Kidney epithelial cell (primary cell): ENCODE measurements at regions not wholly inside any gene's neighbourhood (a gene's known extent, or its start where the extent isn't known, plus 50 kb on each side); places are given as distances from the start of the nearest gene placed in this dataset.

ENCODE experiments used
- DNase-seq: peaks from one replicate; pipeline ENCODE4 v3.0.0-alpha.2; 2010; ENCODE audit warnings: low read depth
- H3K27me3 ChIP-seq: 2 replicates; pipeline ENCODE4 v1.6.0; 2011; ENCODE audit warnings: low read length; ENCODE audit not compliant: control insufficient read depth, insufficient read depth
- H3K36me3 ChIP-seq: 2 replicates; pipeline ENCODE4 v1.5.1; 2011; ENCODE audit warnings: low read length; ENCODE audit not compliant: control insufficient read depth, insufficient read depth
- H3K4me3 ChIP-seq: 2 replicates; pipeline ENCODE4 v1.5.1; 2011; ENCODE audit warnings: low read depth, mild to moderate bottlenecking, control low read depth, low read length
- TF ChIP-seq, protein P1 (sequence below): IDR thresholded peaks from 2 replicates; pipeline ENCODE4 v1.5.1; 2011; ENCODE audit warnings: mild to moderate bottlenecking, moderate library complexity, low read length, control low read depth, inconsistent platforms; ENCODE audit not compliant: insufficient read depth, poor library complexity, severe bottlenecking

GRCh38 chr6:119637768-119638167, 288.2 kb upstream of the MAN1A1 start:
- H3K36me3 ChIP-seq = no peaks in the 10 kb centered on the region
- no peak overlapping the region for H3K4me3 ChIP-seq
- H3K27me3 ChIP-seq = no peaks in the 10 kb centered on the region
- no peak for DNase-seq
- TF ChIP-seq, protein P1, sequence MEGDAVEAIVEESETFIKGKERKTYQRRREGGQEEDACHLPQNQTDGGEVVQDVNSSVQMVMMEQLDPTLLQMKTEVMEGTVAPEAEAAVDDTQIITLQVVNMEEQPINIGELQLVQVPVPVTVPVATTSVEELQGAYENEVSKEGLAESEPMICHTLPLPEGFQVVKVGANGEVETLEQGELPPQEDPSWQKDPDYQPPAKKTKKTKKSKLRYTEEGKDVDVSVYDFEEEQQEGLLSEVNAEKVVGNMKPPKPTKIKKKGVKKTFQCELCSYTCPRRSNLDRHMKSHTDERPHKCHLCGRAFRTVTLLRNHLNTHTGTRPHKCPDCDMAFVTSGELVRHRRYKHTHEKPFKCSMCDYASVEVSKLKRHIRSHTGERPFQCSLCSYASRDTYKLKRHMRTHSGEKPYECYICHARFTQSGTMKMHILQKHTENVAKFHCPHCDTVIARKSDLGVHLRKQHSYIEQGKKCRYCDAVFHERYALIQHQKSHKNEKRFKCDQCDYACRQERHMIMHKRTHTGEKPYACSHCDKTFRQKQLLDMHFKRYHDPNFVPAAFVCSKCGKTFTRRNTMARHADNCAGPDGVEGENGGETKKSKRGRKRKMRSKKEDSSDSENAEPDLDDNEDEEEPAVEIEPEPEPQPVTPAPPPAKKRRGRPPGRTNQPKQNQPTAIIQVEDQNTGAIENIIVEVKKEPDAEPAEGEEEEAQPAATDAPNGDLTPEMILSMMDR = no peak

DNA sequence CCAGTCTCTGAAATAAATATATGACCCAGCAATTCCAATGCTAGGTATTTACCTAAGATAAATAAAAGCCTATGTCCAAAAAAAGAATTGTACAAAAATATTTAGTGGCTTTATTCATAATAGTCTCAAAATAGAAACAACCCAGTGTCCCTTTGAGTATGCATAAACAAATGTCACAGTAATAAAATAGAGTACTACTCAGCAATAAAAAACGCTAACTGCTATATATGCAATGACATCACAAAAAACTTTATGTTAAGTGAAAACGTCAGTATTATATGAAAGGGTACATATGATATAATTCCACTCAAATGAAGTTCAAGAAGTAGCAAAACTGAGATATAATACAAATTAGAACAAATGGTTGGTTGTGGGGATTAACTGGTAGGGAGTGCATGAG, 286.5 kb upstream of the MAN1A1 start:
- Histone ChIP-seq H3K27me3 (no peaks in the 10 kb centered on the region), H3K36me3 (no peaks in the 10 kb centered on the region), H3K4me3 (no peak overlapping the region)
- TF ChIP-seq, protein P1 = no peak
- no peak for DNase-seq

- Histone ChIP-seq H3K36me3 (no peaks in the 10 kb centered on the region), H3K27me3 (no peaks in the 10 kb centered on the region), H3K4me3 (no peak overlapping the region)
- no peak for DNase-seq
- TF ChIP-seq, protein P1 = no peak
Measured at GRCh38 chr6:119633461-119633860, 283.9 kb upstream of the MAN1A1 start.

DNA sequence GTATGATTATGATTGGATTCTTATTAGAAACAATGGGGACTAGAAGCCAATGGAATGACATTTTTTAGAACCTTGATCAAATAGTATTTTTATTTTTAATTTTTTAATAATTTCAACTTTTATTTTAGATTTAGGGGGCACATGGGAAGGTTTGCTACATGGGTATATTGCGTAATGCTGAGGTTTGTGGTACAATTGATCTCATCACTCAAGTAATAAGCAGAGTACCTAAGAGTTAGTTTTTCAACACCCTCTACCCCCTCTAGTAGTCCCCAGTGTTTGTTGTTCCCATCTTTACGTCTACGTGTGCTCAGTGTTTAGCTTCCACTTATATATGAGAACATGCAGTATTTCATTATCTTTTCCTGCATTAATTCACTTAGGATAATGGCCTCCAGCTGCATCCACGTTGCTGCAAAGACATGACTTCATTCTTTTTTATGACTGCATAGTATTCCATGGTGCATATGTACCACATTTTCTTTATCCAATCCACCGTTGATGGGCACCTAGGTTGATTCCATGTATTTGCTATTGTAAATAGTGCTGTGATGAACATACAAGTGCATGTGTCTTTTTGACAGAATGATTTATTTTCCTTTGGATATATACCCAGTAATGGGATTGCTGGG, 281.1 kb upstream of the MAN1A1 start:
- DNase-seq = no peak
- TF ChIP-seq, protein P1 = no peak
- H3K4me3 ChIP-seq = no peak overlapping the region
- H3K36me3 ChIP-seq = no peaks in the 10 kb centered on the region
- no peaks in the 10 kb centered on the region for H3K27me3 ChIP-seq

DNA sequence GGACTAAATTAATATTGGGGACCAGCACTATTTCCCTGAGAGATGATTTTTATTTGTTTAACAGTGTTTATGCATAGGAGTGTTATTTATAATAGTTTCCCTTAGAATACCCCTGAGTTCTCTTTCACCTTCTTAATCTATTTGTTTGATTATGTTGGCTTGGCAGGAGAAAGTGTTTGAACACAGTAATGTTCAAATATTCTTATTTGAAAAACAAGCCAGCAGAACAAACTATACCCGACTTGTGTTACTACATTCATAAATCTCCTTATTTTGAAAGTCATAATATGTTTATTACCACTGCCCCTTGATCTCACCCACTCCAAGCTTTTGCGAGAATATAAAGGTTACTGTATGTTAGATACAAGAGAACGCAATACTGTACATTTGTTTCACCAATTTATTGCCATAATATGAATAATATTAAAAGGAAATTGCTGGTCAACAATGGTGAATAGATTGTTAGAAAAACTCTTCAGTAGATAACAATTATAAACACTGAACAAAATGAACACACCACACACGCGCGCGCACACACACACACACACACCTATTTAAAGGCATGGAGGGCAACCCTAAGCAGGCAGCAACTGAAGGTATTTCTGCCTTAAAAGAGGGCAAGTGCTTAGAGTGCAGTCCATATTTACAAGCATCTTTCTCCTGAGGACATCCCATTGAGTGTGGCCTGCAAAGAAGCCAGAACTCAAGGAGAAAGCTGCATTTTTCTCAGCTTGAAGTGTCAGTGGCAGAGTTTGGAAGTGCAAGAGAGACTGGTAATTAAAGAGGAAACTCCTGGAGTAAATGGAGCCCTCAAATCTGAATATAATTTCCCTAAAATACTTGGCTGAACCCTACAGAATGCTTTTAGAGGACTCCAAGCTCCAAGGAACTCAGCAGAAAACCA, 279.4 kb upstream of the MAN1A1 start:
- no peak for DNase-seq
- TF ChIP-seq, protein P1 = no peak
- H3K4me3 ChIP-seq = no peak overlapping the region
- H3K27me3 ChIP-seq = no peaks in the 10 kb centered on the region
- H3K36me3 ChIP-seq = no peaks in the 10 kb centered on the region
